HL-60 (cell line): ENCODE measurements at regions not wholly inside any gene's neighbourhood (a gene's known extent, or its start where the extent isn't known, plus 50 kb on each side); places are given as distances from the start of the nearest gene placed in this dataset.

ENCODE experiments used
- DNase-seq, 2 experiments: peaks; one replicate each; pipeline ENCODE4 v3.0.0-alpha.2; 2010 to 2020; ENCODE audit warnings: low read depth in 1 of 2, low spot score in 1 of 2
- H3K27ac ChIP-seq: fragments of 250-450 bp; sonication (Bioruptor Pico); replicated peaks from 2 replicates; pipeline ENCODE4 v1.5.1; 2020; ENCODE audit warnings: mild to moderate bottlenecking, moderate library complexity
- H3K27me3 ChIP-seq: fragments of 250-450 bp; sonication (Bioruptor Pico); 2 replicates; pipeline ENCODE4 v1.5.1; 2021; ENCODE audit warnings: mild to moderate bottlenecking, moderate library complexity; ENCODE audit not compliant: insufficient read depth, poor library complexity, severe bottlenecking
- H3K4me3 ChIP-seq: replicated peaks from 2 replicates; pipeline ENCODE4 v1.5.1; 2011; ENCODE audit warnings: mild to moderate bottlenecking, control low read depth, low read length; ENCODE audit not compliant: insufficient read depth
- GABPA ChIP-seq: IDR thresholded peaks from 2 replicates; pipeline ENCODE4 v1.6.1; 2012; ENCODE audit warnings: low read depth
- POLR2AphosphoS5 ChIP-seq: IDR thresholded peaks from 2 replicates; pipeline ENCODE4 v1.6.1; 2012; ENCODE audit warnings: low read depth
- SPI1 ChIP-seq: IDR thresholded peaks from 2 replicates; pipeline ENCODE4 v1.6.1; 2012; ENCODE audit warnings: low read depth, mild to moderate bottlenecking, borderline replicate concordance
- TF ChIP-seq, protein P1 (sequence below): IDR thresholded peaks from 2 replicates; pipeline ENCODE4 v1.6.1; 2012; ENCODE audit warnings: low read depth; ENCODE audit not compliant: insufficient replicate concordance
- TF ChIP-seq, protein P2 (sequence below): IDR thresholded peaks from one replicate; pipeline ENCODE4 v1.5.1; 2011; ENCODE audit warnings: low read length, control low read depth, inconsistent platforms; ENCODE audit not compliant: insufficient read depth

DNA sequence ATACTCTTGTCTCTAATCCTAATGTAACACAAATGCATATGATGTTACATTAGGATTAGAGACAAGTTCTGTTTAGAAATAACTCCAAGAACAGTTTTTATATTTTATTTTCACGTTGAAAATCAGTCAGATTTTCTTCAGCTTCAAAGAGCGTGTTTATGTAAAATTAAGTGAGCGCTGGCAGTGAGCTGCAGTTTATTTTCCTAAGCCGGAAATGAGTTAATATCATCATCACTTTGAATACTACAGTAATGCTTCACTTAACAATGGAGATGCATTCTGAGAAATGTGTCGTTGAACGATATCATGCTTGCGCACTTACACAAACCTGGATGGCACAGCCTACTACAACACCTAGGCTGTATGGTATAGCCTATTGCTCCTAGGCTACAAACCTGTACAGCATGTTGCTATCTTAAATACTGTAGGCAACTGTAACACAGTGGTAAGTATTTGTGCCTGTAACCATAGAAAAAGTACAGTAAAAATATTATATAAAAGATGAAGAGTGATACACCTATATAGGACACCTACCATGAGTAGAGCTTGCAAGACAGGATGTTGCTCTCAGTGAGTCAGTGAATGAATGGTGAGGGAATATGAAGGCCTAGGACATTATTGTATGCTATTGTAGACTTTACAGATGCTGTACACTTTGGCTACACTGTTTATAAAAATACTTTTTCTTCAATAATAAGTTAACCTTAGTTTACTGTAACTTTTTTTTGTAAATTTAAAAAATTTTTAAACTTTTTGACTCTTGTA lies 65.9 kb upstream of the C5orf46 start:
- DNase-seq, result no peak
- no peak overlapping the region for H3K27ac ChIP-seq
- no peak overlapping the region for H3K4me3 ChIP-seq
- no peaks in the 10 kb centered on the region for H3K27me3 ChIP-seq
- TF ChIP-seq, protein P1, sequence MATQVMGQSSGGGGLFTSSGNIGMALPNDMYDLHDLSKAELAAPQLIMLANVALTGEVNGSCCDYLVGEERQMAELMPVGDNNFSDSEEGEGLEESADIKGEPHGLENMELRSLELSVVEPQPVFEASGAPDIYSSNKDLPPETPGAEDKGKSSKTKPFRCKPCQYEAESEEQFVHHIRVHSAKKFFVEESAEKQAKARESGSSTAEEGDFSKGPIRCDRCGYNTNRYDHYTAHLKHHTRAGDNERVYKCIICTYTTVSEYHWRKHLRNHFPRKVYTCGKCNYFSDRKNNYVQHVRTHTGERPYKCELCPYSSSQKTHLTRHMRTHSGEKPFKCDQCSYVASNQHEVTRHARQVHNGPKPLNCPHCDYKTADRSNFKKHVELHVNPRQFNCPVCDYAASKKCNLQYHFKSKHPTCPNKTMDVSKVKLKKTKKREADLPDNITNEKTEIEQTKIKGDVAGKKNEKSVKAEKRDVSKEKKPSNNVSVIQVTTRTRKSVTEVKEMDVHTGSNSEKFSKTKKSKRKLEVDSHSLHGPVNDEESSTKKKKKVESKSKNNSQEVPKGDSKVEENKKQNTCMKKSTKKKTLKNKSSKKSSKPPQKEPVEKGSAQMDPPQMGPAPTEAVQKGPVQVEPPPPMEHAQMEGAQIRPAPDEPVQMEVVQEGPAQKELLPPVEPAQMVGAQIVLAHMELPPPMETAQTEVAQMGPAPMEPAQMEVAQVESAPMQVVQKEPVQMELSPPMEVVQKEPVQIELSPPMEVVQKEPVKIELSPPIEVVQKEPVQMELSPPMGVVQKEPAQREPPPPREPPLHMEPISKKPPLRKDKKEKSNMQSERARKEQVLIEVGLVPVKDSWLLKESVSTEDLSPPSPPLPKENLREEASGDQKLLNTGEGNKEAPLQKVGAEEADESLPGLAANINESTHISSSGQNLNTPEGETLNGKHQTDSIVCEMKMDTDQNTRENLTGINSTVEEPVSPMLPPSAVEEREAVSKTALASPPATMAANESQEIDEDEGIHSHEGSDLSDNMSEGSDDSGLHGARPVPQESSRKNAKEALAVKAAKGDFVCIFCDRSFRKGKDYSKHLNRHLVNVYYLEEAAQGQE, result no peak
- no peak for TF ChIP-seq GABPA
- TF ChIP-seq POLR2AphosphoS5, result no peak
- TF ChIP-seq, protein P2, sequence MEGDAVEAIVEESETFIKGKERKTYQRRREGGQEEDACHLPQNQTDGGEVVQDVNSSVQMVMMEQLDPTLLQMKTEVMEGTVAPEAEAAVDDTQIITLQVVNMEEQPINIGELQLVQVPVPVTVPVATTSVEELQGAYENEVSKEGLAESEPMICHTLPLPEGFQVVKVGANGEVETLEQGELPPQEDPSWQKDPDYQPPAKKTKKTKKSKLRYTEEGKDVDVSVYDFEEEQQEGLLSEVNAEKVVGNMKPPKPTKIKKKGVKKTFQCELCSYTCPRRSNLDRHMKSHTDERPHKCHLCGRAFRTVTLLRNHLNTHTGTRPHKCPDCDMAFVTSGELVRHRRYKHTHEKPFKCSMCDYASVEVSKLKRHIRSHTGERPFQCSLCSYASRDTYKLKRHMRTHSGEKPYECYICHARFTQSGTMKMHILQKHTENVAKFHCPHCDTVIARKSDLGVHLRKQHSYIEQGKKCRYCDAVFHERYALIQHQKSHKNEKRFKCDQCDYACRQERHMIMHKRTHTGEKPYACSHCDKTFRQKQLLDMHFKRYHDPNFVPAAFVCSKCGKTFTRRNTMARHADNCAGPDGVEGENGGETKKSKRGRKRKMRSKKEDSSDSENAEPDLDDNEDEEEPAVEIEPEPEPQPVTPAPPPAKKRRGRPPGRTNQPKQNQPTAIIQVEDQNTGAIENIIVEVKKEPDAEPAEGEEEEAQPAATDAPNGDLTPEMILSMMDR, result no peak
- no peak for TF ChIP-seq SPI1

DNA sequence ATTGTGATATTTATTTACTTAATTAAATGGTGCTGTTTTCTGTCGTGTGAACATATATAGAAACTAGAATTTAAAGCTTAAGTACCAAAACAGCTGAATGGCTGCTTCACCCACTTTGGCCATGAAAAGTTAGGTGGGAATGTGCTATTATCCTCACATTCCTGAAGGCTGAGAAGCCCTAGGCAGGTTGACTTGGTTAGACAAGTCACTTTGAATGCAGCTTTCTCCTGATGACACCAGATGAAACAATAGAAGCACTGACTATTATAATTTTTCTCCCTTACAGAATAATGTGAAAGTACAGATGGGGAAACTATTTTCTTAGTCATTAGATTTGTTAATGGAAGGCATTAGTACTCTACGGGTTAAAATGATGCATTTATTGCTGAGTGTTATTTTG lies 65.1 kb upstream of the C5orf46 start:
- DNase-seq, result no peak
- no peak for TF ChIP-seq SPI1
- TF ChIP-seq, protein P2, result no peak
- TF ChIP-seq, protein P1, result no peak
- no peak for TF ChIP-seq POLR2AphosphoS5
- no peak for TF ChIP-seq GABPA
- Histone ChIP-seq H3K27ac (no peak overlapping the region), H3K27me3 (no peaks in the 10 kb centered on the region), H3K4me3 (no peak overlapping the region)

DNA sequence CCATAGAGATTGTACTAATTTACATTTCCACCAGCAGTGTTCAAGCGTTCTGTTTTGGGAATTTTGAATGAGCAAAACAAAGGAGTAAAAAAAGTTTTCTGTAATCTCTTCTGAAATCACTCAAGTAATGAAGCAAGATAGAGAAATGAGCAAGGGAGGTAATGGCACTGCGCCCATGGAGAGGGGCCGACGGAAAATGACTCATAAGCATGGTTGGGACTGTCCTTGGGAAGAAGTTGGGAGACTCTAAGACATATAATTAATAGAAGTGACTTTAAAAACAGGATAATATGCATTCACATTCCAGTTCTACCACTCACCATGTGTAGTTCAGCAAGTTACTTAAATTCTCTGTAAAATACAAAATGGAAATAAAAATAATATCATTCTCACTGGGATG lies 62.5 kb upstream of the C5orf46 start:
- TF ChIP-seq SPI1 (no peak), POLR2AphosphoS5 (no peak), GABPA (no peak)
- TF ChIP-seq, protein P2, result no peak
- TF ChIP-seq, protein P1, result no peak
- Histone ChIP-seq H3K27ac (no peak overlapping the region), H3K27me3 (no peaks in the 10 kb centered on the region), H3K4me3 (no peak overlapping the region)
- DNase-seq, result no peak
